IMR-90 (cell line): ENCODE measurements at regions not wholly inside any gene's neighbourhood (a gene's known extent, or its start where the extent isn't known, plus 50 kb on each side); places are given as distances from the start of the nearest gene placed in this dataset.

ENCODE experiments used
- ATAC-seq: fragments of 200-7000 bp; cut with Tn5 transposase; 2 replicates; pipeline ENCODE4 v1.9.1; 2020; ENCODE audit warnings: low read depth, mild to moderate bottlenecking, moderate library complexity
- BruUV-seq: library from RNA; stranded (reverse); fragments of 400-500 nt; replicated peaks from 2 replicates; lab custom pipeline; 2021; lab: Mats Ljungman, UMichigan
- CTCF ChIA-PET: fragments of 300-600 bp; formaldehyde crosslinking; extraction: SDS; loops from one replicate; lab custom pipeline; 2021; ENCODE audit warnings: antibody characterized with exemption; lab: Yijun Ruan, JAX
- POLR2A ChIA-PET: fragments of 300-600 bp; sonication (Branson Sonifier 250); formaldehyde crosslinking; loops from one replicate; lab custom pipeline; 2022; ENCODE audit warnings: antibody characterized with exemption; ENCODE audit not compliant: unreplicated experiment; lab: Charles Lee
- DNase-seq: peaks from one replicate; pipeline ENCODE4 v3.0.0; 2013
- H2AFZ ChIP-seq: replicated peaks from 2 replicates; pipeline ENCODE3; 2013; ENCODE audit warnings: low read length, mild to moderate bottlenecking; ENCODE audit not compliant: poor library complexity
- H2AK5ac ChIP-seq: 2 replicates; pipeline ENCODE4 v1.6.1; 2013; ENCODE audit warnings: low read depth, low read length, inconsistent platforms
- H2AK9ac ChIP-seq: replicated peaks from 2 replicates; pipeline ENCODE3; 2013; ENCODE audit warnings: mild to moderate bottlenecking, low read depth, low read length, moderate library complexity; ENCODE audit not compliant: poor library complexity
- H2BK120ac ChIP-seq: 2 replicates; pipeline ENCODE4 v1.6.1; 2013; ENCODE audit warnings: low read depth, low read length, inconsistent platforms
- H2BK15ac ChIP-seq: 3 replicates; pipeline ENCODE4 v1.6.1; 2013; ENCODE audit warnings: low read depth, low read length, inconsistent platforms
- H2BK20ac ChIP-seq: 2 replicates; pipeline ENCODE4 v1.6.1; 2013; ENCODE audit warnings: low read depth, mild to moderate bottlenecking, inconsistent platforms, low read length, moderate library complexity
- H2BK5ac ChIP-seq: 2 replicates; pipeline ENCODE4 v1.6.1; 2013; ENCODE audit warnings: mild to moderate bottlenecking, low read depth, low read length, inconsistent platforms; ENCODE audit not compliant: poor library complexity, severe bottlenecking
- H3K14ac ChIP-seq: replicated peaks from 2 replicates; pipeline ENCODE4 v1.6.1; 2013; ENCODE audit warnings: low read depth, low read length, inconsistent platforms
- H3K18ac ChIP-seq: 2 replicates; pipeline ENCODE4 v1.6.1; 2013; ENCODE audit warnings: low read depth, low read length, control low read depth
- H3K23ac ChIP-seq: 2 replicates; pipeline ENCODE4 v1.6.1; 2013; ENCODE audit warnings: low read depth, low read length, inconsistent platforms
- H3K27ac ChIP-seq: 2 replicates; pipeline ENCODE4 v1.5.1; 2013; ENCODE audit warnings: mild to moderate bottlenecking, control low read depth, low read length; ENCODE audit not compliant: insufficient read depth
- H3K27me3 ChIP-seq: 2 replicates; pipeline ENCODE4 v1.6.1; 2013; ENCODE audit warnings: low read length; ENCODE audit not compliant: control insufficient read depth, insufficient read depth
- H3K36me3 ChIP-seq: 2 replicates; pipeline ENCODE4 v1.6.1; 2013; ENCODE audit warnings: low read length, mixed read lengths; ENCODE audit not compliant: control insufficient read depth, insufficient read depth
- H3K4ac ChIP-seq: 2 replicates; pipeline ENCODE4 v1.6.1; 2013; ENCODE audit warnings: low read depth, low read length, inconsistent platforms
- H3K4me1 ChIP-seq: 2 replicates; pipeline ENCODE4 v1.6.1; 2013; ENCODE audit warnings: low read length, mixed read lengths; ENCODE audit not compliant: control insufficient read depth, insufficient read depth
- H3K4me2 ChIP-seq: 2 replicates; pipeline ENCODE4 v1.6.1; 2013; ENCODE audit warnings: low read depth, mild to moderate bottlenecking, control low read depth, low read length, moderate library complexity
- H3K4me3 ChIP-seq: 2 replicates; pipeline ENCODE4 v1.5.1; 2013; ENCODE audit warnings: low read depth, mild to moderate bottlenecking, control low read depth, low read length, moderate library complexity; ENCODE audit not compliant: insufficient read depth
- H3K56ac ChIP-seq: 2 replicates; pipeline ENCODE4 v1.6.1; 2013; ENCODE audit warnings: low read length, inconsistent platforms; ENCODE audit not compliant: insufficient read depth; ENCODE audit errors: extremely low read depth
- H3K79me1 ChIP-seq, 2 experiments: 2 replicates each; pipeline ENCODE4 v1.6.1; 2013; ENCODE audit warnings: low read length in 2 of 2, inconsistent platforms in 1 of 2, low read depth in 1 of 2
- H3K9ac ChIP-seq: 2 replicates; pipeline ENCODE4 v1.6.1; 2013; ENCODE audit warnings: low read depth, low read length, control low read depth
- H3K9me1 ChIP-seq: 2 replicates; pipeline ENCODE4 v1.6.1; 2013; ENCODE audit warnings: low read length, inconsistent platforms; ENCODE audit not compliant: insufficient read depth
- H3K9me3 ChIP-seq: 2 replicates; pipeline ENCODE4 v1.6.1; 2013; ENCODE audit warnings: low read length; ENCODE audit not compliant: control insufficient read depth, insufficient read depth
- H4K20me1 ChIP-seq: 2 replicates; pipeline ENCODE4 v1.6.1; 2013; ENCODE audit warnings: low read length, inconsistent platforms; ENCODE audit not compliant: insufficient read depth
- H4K5ac ChIP-seq: 2 replicates; pipeline ENCODE4 v1.6.1; 2013; ENCODE audit warnings: mild to moderate bottlenecking, low read depth, low read length, control low read depth
- H4K8ac ChIP-seq, 2 experiments: 2 replicates each; pipeline ENCODE4 v1.6.1; 2013; ENCODE audit warnings: low read depth in 2 of 2, low read length in 2 of 2, control low read depth in 1 of 2, inconsistent platforms in 1 of 2
- H4K91ac ChIP-seq: 2 replicates; pipeline ENCODE4 v1.6.1; 2013; ENCODE audit warnings: low read depth, low read length, inconsistent platforms; ENCODE audit not compliant: insufficient read depth
- CTCF ChIP-seq: conservative IDR thresholded peaks from 2 replicates; pipeline ENCODE4 v1.5.1; 2012; ENCODE audit warnings: mild to moderate bottlenecking, low read depth, low read length, improper control_type of control experiment
- RAD21 ChIP-seq: IDR thresholded peaks from 2 replicates; pipeline ENCODE4 v1.6.1; 2012; ENCODE audit warnings: low read length, improper control_type of control experiment
- RCOR1 ChIP-seq: IDR thresholded peaks from 2 replicates; pipeline ENCODE4 v1.6.1; 2012; ENCODE audit warnings: mild to moderate bottlenecking, low read length, improper control_type of control experiment; ENCODE audit not compliant: insufficient replicate concordance
- RFX5 ChIP-seq: IDR thresholded peaks from 2 replicates; pipeline ENCODE4 v1.8.0; 2012; ENCODE audit warnings: low read depth, mild to moderate bottlenecking, low read length, moderate library complexity
- SMC3 ChIP-seq: fragments of 150-350 bp; IDR thresholded peaks from 2 replicates; pipeline ENCODE4 v1.6.1; 2016; ENCODE audit warnings: low read depth, mild to moderate bottlenecking, antibody characterized with exemption, low read length, moderate library complexity
- WGBS, 2 experiments: methylation state at CpG; one replicate each; pipeline versions ENCODE4 v1.1.5 to v1.1.7; 2013; ENCODE audit warnings: missing lambda C conversion rate in 2 of 2; ENCODE audit not compliant: insufficient read length in 1 of 2; ENCODE audit errors: extremely low coverage in 2 of 2; 5-methylcytosine and 5-hydroxymethylcytosine counted together
- dilution Hi-C: fragments of 300-500 bp; cut with HindIII; formaldehyde crosslinking; loops from one replicate; pipeline ENCODE4 v1.14.3; 2018; ENCODE audit warnings: low sequenced_read_pairs; ENCODE audit not compliant: unreplicated experiment
- in situ Hi-C: fragments of 300-500 bp; cut with MboI; formaldehyde crosslinking; loops from 3 replicates; pipeline ENCODE4 v1.14.3; 2019; ENCODE audit warnings: low sequenced_read_pairs, inconsistent platforms, mixed read lengths
- intact Hi-C: fragments of 100-400 bp; cut with micrococcal nuclease; formaldehyde crosslinking; loops from 2 replicates; pipeline ENCODE4 v1.10.0; 2022

DNA sequence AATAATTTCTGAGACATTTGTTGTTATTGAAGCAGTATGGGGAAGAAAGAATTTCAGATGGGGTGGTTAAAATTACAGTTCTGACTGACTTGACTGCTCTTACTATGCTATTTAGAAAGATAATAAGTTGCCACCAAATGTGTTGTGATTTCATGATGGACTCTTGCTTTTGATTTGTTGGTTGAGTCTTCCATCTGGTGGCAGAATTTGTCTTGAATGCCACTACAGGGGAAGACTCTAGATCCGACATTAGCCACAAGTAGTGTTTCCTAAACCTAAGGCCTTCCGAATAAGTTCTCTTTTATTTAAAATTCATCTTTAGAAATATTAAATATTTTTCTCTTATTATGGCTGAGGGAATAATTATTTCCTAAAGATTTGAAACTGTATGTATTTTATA lies 190.9 kb upstream of the ADGRL4 start:
- Histone ChIP-seq H3K4me3 (no peak overlapping the region), H2BK15ac (no peak overlapping the region), H2AK9ac (no peak overlapping the region), H2AFZ (no peak overlapping the region), H3K27ac (no peak overlapping the region), H3K4ac (no peak overlapping the region), H3K4me1 (peaks cover 2% of the 10 kb centered on the region), H3K9me3 (no peaks in the 10 kb centered on the region), H3K23ac (no peak overlapping the region), H4K5ac (no peak overlapping the region), H3K79me1 (no peaks in the 10 kb centered on the region), H3K9ac (no peak overlapping the region), H4K91ac (no peak overlapping the region), H3K14ac (no peak overlapping the region), H4K8ac (no peak overlapping the region), H2BK5ac (no peak overlapping the region), H3K9me1 (peaks cover 2% of the 10 kb centered on the region; the same call in 1 of the 2 replicates), H3K36me3 (no peaks in the 10 kb centered on the region), H3K56ac (no peak overlapping the region), H2AK5ac (no peak overlapping the region), H2BK120ac (no peak overlapping the region), H3K4me2 (no peak overlapping the region), H3K18ac (no peak overlapping the region), H2BK20ac (no peak overlapping the region), H4K20me1 (no peaks in the 10 kb centered on the region), H3K27me3 (no peaks in the 10 kb centered on the region)
- no peak for ATAC-seq
- in situ Hi-C loops (loop anchor here (5.0 kb wide), 1 partner anchor 355 kb away; no protein-coding TSS in a partner anchor), intact Hi-C loops (loop anchor here (2.0 to 5.0 kb wide), 3 partner anchors 357 to 580 kb away; no protein-coding TSS in a partner anchor), dilution Hi-C loops (no loop called here)
- DNase-seq: peak; percentile 38
- CTCF ChIA-PET: interaction anchor here (0.8 kb wide), 1 partner anchor 358 kb away, joined by 3 read pairs; no protein-coding TSS in a partner anchor
- TF ChIP-seq CTCF: peak; percentile 46
- peak; percentile 51 for TF ChIP-seq RAD21
- TF ChIP-seq SMC3: peak; percentile 49
- no peak for TF ChIP-seq RCOR1
- no peak for TF ChIP-seq RFX5
- BruUV-seq: no TSS peak
- no CpG with 5 or more reads among the region's 2 CpGs for WGBS, 2 experiments
- POLR2A ChIA-PET: no interaction called here
